Heart left ventricle (tissue), 16 donors: ENCODE measurements at regions not wholly inside any gene's neighbourhood (a gene's known extent, or its start where the extent isn't known, plus 50 kb on each side); places are given as distances from the start of the nearest gene placed in this dataset.

Source experiments
- ATAC-seq, 4 donors: fragments of 200-7000 bp; cut with Tn5 transposase; one replicate each; pipeline ENCODE4 v1.9.1; 2020 to 2022; ENCODE audit warnings: moderate library complexity in 4 of 4, mild to moderate bottlenecking in 3 of 4, moderate number of reproducible peaks in 1 of 4
- DNase-seq, 5 donors: peaks; one replicate each; pipeline ENCODE4 v3.0.0-alpha.2; 2020
- H3K27ac ChIP-seq, 12 donors: fragments of 200-600 bp; sonication (generic) in 4 of 12; one replicate each; pipeline versions ENCODE4 v1.5.0 to v1.8.0; 2016 to 2022; ENCODE audit warnings: mild to moderate bottlenecking in 2 of 12
- H3K27me3 ChIP-seq, 9 donors: fragments of 200-600 bp; sonication (generic) in 2 of 9; one replicate each; pipeline versions ENCODE4 v1.5.1 to v1.8.0; 2016 to 2022; ENCODE audit warnings: mild to moderate bottlenecking in 3 of 9
- H3K36me3 ChIP-seq, 9 donors: fragments of 200-600 bp; sonication (generic) in 2 of 9; one replicate each; pipeline versions ENCODE4 v1.5.0 to v1.8.0; 2018 to 2022; ENCODE audit warnings: mild to moderate bottlenecking in 2 of 9
- H3K4me1 ChIP-seq, 12 donors: fragments of 200-600 bp; sonication (generic) in 4 of 12; one replicate each; pipeline versions ENCODE4 v1.5.0 to v1.8.0; 2016 to 2022; ENCODE audit warnings: mild to moderate bottlenecking in 3 of 12
- H3K4me3 ChIP-seq, 12 donors: fragments of 200-600 bp; sonication (generic) in 4 of 12; one replicate each; pipeline versions ENCODE4 v1.5.0 to v1.8.0; 2017 to 2022; ENCODE audit warnings: mild to moderate bottlenecking in 9 of 12, moderate library complexity in 4 of 12
- H3K9me3 ChIP-seq, 12 donors: fragments of 200-600 bp; sonication (generic) in 4 of 12; one replicate each; pipeline versions ENCODE4 v1.5.0 to v1.8.0; 2016 to 2022; ENCODE audit warnings: mild to moderate bottlenecking in 1 of 12
- POLR2A ChIP-seq, 2 donors: fragments of 450-650 bp; IDR thresholded peaks; one replicate each; pipeline ENCODE4 v1.6.1; 2017; ENCODE audit warnings: antibody characterized with exemption in 2 of 2, mild to moderate bottlenecking in 2 of 2, moderate library complexity in 2 of 2
- WGBS, 4 donors: extraction: QIAGEN DNeasy Blood & Tissue Kit in 2 of 4; methylation state at CpG; one replicate each; pipeline versions ENCODE4 v1.1.5 to v1.1.7; 2013 to 2018; 5-methylcytosine and 5-hydroxymethylcytosine counted together
- intact Hi-C, 10 donors: fragments of 100-400 bp; cut with DNase I; formaldehyde crosslinking; loops; one replicate each; pipeline versions ENCODE4 v1.11.1 to v1.14.2; 2022
- TF ChIP-seq, protein P1 (sequence below), 12 donors: fragments of 200-600 bp; sonication (generic) in 4 of 12; IDR thresholded peaks; one replicate each; pipeline versions ENCODE4 v1.5.0 to v1.8.0; 2018 to 2022; ENCODE audit warnings: antibody characterized with exemption in 12 of 12, mild to moderate bottlenecking in 5 of 12
- donor health status: ischemic (EF 13 %, LVEDD 7.1; RV severe dilation, severe dysfunction).
- donor health status: healthy with polysubstance abuse.
- donor health status: DM: no; HTN: yes; CAD: no.
- donor health status: DM: no; HTN: no; CAD: no.
- donor health status: ischemic (EF 25% LVEDD 6.9; RV normal size, moderate dysfunction).
- donor health status: ischemic (EF 25% LVEDD 5.7; RV mildly dilated, moderate dysfunction).
- donor health status: healthy.
- donor health status: DM: yes; HTN: yes; CAD: no.
- donor health status: ischemic (EF 35%, LVEDD 5.7; RV mildly dilated, moderate dysfunction).
- donor health status: nonischemic (EF 11% LVEDD 7.7; RV severe dilation, severe dysfunction).
- donor health status: DM: yes; HTN: yes; CAD: no.
- donor health status: PGD.
- donor health status: ischemic (EF 29% LVEDD 5.4; RV normal size, mild dysfunction).
- donor health status: nonischemic (EF 23%, LVEDD 6.1; RV moderate dilation, normal function).

DNA sequence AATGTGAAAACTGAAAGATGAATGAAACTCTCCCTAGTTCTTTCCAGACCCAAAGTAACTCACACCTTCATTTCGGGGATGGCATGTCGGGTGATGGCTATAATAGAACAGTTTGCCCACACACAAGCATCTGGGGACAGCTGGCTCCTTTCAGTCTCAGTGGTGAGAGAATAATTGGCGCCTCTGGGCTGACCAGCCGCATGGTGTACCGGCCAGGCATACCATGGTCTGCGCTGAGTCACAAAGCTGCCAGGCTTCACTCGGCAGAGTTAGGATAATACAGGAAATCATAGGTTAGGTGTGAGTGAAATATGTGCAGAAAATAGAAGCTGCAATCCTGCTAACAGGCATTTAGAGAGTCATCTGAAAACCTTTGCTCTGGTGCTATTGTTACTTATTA, 80.4 kb upstream of the IGF1R start:
- 44 to 61% (median 50%) methylated on average over 7 of the region's 7 CpGs for WGBS, 4 donors
- Histone ChIP-seq H3K9me3 (peaks cover 0 to 5% (median 0%) of the 10 kb centered on the region in 12 donors), H3K27me3 (peaks cover 0 to 42% (median 5%) of the 10 kb centered on the region in 9 donors), H3K4me3 (no peak overlapping the region), H3K36me3 (no peaks in the 10 kb centered on the region), H3K27ac (no peak overlapping the region), H3K4me1 (no peaks in the 10 kb centered on the region)
- TF ChIP-seq POLR2A (IDR thresholded peaks at IDR 0.05), result no peak
- intact Hi-C loops, result no loop called here
- ATAC-seq (no peak), DNase-seq (no peak)

DNA sequence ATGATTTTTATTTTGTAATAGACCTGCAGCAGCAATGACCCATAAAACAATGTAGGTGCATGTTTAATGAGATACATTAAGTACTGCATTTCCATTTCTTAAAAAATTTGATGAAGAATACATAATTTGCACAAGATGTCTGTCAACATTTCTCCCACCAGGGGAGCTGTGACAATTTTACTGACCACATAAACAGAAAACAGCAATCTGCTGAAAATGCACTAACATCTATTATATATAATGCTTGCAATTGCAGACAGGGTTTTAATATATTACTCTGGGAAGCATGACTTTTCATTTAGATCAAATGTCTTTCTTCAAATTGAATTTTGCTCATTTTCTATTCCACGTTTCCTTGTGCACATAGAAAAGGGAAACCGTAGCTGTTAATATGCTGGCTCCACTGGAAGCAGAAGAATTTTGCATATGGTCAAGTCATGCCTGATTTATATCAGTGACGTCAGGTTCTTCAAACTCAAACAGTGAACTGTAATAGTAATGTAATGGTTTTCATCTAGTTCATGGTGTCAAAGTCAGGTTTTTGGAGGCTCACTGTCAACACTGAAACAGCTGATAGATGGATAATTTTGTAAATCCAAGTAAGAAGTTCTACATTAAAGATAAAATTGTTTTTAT, 79.8 kb upstream of the IGF1R start:
- peaks cover 0 to 5% (median 0%) of the 10 kb centered on the region in 12 donors for H3K9me3 ChIP-seq
- H3K4me3 ChIP-seq, result no peak overlapping the region
- WGBS, 4 donors, result 69 to 82% (median 73%) methylated on average over 3 of the region's 3 CpGs
- no peak for ATAC-seq
- H3K27ac ChIP-seq, result no peak overlapping the region
- no peaks in the 10 kb centered on the region for H3K4me1 ChIP-seq
- DNase-seq, result no peak
- intact Hi-C loops, result no loop called here
- peaks cover 0 to 47% (median 5%) of the 10 kb centered on the region in 9 donors for H3K27me3 ChIP-seq
- TF ChIP-seq POLR2A (IDR thresholded peaks at IDR 0.05), result no peak
- TF ChIP-seq, protein P1, sequence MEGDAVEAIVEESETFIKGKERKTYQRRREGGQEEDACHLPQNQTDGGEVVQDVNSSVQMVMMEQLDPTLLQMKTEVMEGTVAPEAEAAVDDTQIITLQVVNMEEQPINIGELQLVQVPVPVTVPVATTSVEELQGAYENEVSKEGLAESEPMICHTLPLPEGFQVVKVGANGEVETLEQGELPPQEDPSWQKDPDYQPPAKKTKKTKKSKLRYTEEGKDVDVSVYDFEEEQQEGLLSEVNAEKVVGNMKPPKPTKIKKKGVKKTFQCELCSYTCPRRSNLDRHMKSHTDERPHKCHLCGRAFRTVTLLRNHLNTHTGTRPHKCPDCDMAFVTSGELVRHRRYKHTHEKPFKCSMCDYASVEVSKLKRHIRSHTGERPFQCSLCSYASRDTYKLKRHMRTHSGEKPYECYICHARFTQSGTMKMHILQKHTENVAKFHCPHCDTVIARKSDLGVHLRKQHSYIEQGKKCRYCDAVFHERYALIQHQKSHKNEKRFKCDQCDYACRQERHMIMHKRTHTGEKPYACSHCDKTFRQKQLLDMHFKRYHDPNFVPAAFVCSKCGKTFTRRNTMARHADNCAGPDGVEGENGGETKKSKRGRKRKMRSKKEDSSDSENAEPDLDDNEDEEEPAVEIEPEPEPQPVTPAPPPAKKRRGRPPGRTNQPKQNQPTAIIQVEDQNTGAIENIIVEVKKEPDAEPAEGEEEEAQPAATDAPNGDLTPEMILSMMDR (IDR thresholded peaks at IDR 0.05), result peak in 6 of 12 donors; percentile 6 to 32 (median 24)
- no peaks in the 10 kb centered on the region for H3K36me3 ChIP-seq

DNA sequence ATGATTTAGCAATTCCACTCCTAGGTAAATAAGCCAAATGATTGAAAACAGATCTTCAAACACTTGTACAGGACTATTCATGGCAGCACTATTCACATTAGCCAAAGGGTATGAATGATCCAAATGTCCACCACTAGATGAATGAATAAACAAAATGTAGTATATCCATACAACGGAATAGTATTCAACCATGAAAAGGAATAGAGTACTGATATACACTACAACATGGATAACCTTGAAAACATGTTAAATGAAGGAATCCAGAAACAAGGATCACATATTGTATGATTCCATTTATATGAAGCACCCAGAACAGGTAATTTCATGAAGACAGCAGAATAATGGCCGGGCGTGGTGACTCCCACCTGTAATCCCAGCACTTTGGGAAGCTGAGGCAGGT, 78.2 kb upstream of the IGF1R start:
- TF ChIP-seq POLR2A (IDR thresholded peaks at IDR 0.05), result no peak
- TF ChIP-seq, protein P1 (IDR thresholded peaks at IDR 0.05), result no peak
- H3K27me3 ChIP-seq, result peaks cover 0 to 57% (median 5%) of the 10 kb centered on the region in 9 donors
- no peak overlapping the region for H3K4me3 ChIP-seq
- 93 to 98% (median 96%) methylated on average over 3 of the region's 3 CpGs for WGBS, 4 donors
- H3K36me3 ChIP-seq, result no peaks in the 10 kb centered on the region
- no peak overlapping the region for H3K27ac ChIP-seq
- no peaks in the 10 kb centered on the region for H3K4me1 ChIP-seq
- ATAC-seq (no peak), DNase-seq (no peak)
- H3K9me3 ChIP-seq, result peaks cover 0 to 5% (median 0%) of the 10 kb centered on the region in 12 donors
- intact Hi-C loops, result no loop called here

DNA sequence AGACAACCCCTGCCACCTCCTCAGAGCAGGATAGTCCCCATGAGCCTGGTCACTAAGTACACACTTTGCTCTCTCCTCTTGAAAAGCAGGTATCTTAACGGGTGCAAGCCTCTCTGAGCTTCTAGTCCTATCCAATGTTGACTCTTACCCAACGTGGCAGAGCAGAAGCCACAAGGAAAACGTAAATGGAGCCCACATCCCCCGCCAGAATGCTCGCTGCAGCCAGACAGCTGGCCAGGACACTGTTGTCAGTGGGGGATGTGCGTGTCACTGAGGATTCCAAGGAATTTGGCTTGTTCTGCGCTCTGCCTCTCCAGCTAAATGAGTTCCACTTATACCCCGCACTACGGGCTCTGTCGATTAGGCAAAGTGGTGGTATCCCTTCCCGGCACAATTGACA, 67.8 kb upstream of the IGF1R start:
- DNase-seq (no peak), ATAC-seq (peak in 1 of 4 donors; percentile 49)
- TF ChIP-seq POLR2A (IDR thresholded peaks at IDR 0.05), result no peak
- TF ChIP-seq, protein P1 (IDR thresholded peaks at IDR 0.05), result no peak
- H3K4me1 ChIP-seq, result peaks cover 0 to 8% (median 0%) of the 10 kb centered on the region in 12 donors
- WGBS, 4 donors, result 11 to 22% (median 17%) methylated on average over 11 of the region's 11 CpGs
- no peaks in the 10 kb centered on the region for H3K9me3 ChIP-seq
- intact Hi-C loops, result no loop called here
- H3K27me3 ChIP-seq, result peaks cover 0 to 77% (median 34%) of the 10 kb centered on the region in 9 donors
- H3K27ac ChIP-seq, result no peak overlapping the region
- no peaks in the 10 kb centered on the region for H3K36me3 ChIP-seq
- peak overlapping the region in 1 of 12 donors; percentile 4 for H3K4me3 ChIP-seq

DNA sequence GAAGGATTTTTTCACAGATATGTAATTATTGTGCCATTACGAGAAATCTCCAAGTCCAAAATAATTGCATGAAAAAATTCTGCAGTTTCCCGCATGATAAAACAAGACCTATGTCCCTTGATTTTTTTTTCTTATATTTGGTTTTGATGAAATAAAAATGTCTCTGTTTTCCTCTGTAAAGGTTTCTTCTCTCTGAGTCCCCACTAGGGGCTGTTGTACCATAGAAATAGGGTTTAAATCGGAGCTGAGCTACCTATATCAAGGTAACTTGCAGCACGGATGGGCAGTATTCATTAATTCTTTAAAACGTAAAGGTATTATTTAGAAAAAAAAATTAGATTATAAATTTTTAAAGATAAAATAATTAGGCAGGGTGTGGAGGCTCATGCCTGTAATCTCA, 66.6 kb upstream of the IGF1R start:
- Histone ChIP-seq H3K9me3 (no peaks in the 10 kb centered on the region), H3K27me3 (peaks cover 0 to 86% (median 43%) of the 10 kb centered on the region in 9 donors), H3K4me1 (peaks cover 0 to 8% (median 0%) of the 10 kb centered on the region in 12 donors), H3K36me3 (no peaks in the 10 kb centered on the region), H3K4me3 (no peak overlapping the region), H3K27ac (no peak overlapping the region)
- DNase-seq (no peak), ATAC-seq (no peak)
- intact Hi-C loops, result no loop called here
- TF ChIP-seq, protein P1 (IDR thresholded peaks at IDR 0.05), result peak in 1 of 12 donors; percentile 0
- TF ChIP-seq POLR2A (IDR thresholded peaks at IDR 0.05), result no peak
- WGBS, 4 donors, result 61 to 75% (median 68%) methylated on average over 5 of the region's 5 CpGs
